HFFc6 (cell line): ENCODE measurements at regions not wholly inside any gene's neighbourhood (a gene's known extent, or its start where the extent isn't known, plus 50 kb on each side); places are given as distances from the start of the nearest gene placed in this dataset.

Source experiments
- DNase-seq: peaks from one replicate; pipeline ENCODE4 v3.0.0-alpha.2; 2018
- H3K27ac Mint-ChIP-seq: 2 replicates; pipeline ENCODE4 v1.8.0; 2020; ENCODE audit warnings: mild to moderate bottlenecking, mixed read lengths
- H3K27me3 Mint-ChIP-seq: 2 replicates; pipeline ENCODE4 v1.8.0; 2021; ENCODE audit warnings: mild to moderate bottlenecking, moderate library complexity, mixed read lengths; ENCODE audit not compliant: insufficient read depth
- H3K36me3 Mint-ChIP-seq: 2 replicates; pipeline ENCODE4 v1.8.0; 2021; ENCODE audit warnings: low read depth, mixed read lengths
- H3K4me1 Mint-ChIP-seq: 2 replicates; pipeline ENCODE4 v1.8.0; 2020; ENCODE audit warnings: low read depth, mixed read lengths
- H3K4me3 Mint-ChIP-seq: 2 replicates; pipeline ENCODE4 v1.8.0; 2020; ENCODE audit warnings: mild to moderate bottlenecking, moderate library complexity, mixed read lengths
- H3K9me3 Mint-ChIP-seq: 2 replicates; pipeline ENCODE4 v1.8.0; 2020; ENCODE audit warnings: mild to moderate bottlenecking, mixed read lengths
- TF ChIP-seq, protein P1 (sequence below): fragments of 200-600 bp; sonication (generic); IDR thresholded peaks from 2 replicates; pipeline ENCODE4 v1.5.0; 2021; ENCODE audit warnings: antibody characterized with exemption, mild to moderate bottlenecking

GRCh38 chr7:116316838-116317628 is 106.7 kb downstream of the TES start:
- peaks cover 23% of the 10 kb centered on the region for H3K36me3 Mint-ChIP-seq
- peak; percentile 99 for DNase-seq
- peak overlapping the region; percentile 97 for H3K27ac Mint-ChIP-seq
- H3K27me3 Mint-ChIP-seq, result no peaks in the 10 kb centered on the region; the same call in 1 of the 2 replicates
- H3K4me3 Mint-ChIP-seq, result peak overlapping the region; percentile 87
- TF ChIP-seq, protein P1, sequence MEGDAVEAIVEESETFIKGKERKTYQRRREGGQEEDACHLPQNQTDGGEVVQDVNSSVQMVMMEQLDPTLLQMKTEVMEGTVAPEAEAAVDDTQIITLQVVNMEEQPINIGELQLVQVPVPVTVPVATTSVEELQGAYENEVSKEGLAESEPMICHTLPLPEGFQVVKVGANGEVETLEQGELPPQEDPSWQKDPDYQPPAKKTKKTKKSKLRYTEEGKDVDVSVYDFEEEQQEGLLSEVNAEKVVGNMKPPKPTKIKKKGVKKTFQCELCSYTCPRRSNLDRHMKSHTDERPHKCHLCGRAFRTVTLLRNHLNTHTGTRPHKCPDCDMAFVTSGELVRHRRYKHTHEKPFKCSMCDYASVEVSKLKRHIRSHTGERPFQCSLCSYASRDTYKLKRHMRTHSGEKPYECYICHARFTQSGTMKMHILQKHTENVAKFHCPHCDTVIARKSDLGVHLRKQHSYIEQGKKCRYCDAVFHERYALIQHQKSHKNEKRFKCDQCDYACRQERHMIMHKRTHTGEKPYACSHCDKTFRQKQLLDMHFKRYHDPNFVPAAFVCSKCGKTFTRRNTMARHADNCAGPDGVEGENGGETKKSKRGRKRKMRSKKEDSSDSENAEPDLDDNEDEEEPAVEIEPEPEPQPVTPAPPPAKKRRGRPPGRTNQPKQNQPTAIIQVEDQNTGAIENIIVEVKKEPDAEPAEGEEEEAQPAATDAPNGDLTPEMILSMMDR, result no peak
- H3K4me1 Mint-ChIP-seq, result peaks cover 72% of the 10 kb centered on the region
- no peaks in the 10 kb centered on the region for H3K9me3 Mint-ChIP-seq

DNA sequence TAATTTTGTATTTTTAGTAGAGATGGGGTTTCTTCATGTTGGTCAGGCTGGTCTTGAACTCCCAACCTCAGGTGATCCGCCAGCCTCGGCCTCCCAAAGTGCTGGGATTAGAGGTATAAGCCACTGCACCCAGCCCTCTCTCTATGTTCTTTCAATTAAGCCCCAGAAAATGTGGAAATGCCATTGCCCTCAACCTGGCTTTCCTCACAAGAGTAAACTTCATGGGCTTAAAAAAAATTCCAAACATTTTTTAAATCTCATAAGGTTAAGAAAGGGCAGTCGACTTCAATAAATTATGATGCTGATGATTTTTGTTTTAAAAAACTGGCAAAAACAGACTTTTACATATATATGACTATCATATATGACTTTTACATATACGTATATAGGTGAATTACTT is 107.6 kb downstream of the TES start:
- Mint-ChIP-seq H3K27ac (peak overlapping the region; percentile 97), H3K4me1 (peaks cover 76% of the 10 kb centered on the region), H3K36me3 (peaks cover 28% of the 10 kb centered on the region), H3K4me3 (no peak overlapping the region; the same call in 1 of the 2 replicates), H3K27me3 (no peaks in the 10 kb centered on the region; the same call in 1 of the 2 replicates), H3K9me3 (no peaks in the 10 kb centered on the region)
- no peak for DNase-seq
- TF ChIP-seq, protein P1, result no peak

GRCh38 chr7:116322541-116322940 is 112.2 kb downstream of the TES start:
- Mint-ChIP-seq H3K36me3 (peaks cover 41% of the 10 kb centered on the region), H3K4me1 (peaks cover 82% of the 10 kb centered on the region), H3K27me3 (no peaks in the 10 kb centered on the region), H3K27ac (peak overlapping the region; percentile 69), H3K9me3 (no peaks in the 10 kb centered on the region), H3K4me3 (peak overlapping the region; percentile 54; the same call in 1 of the 2 replicates)
- TF ChIP-seq, protein P1, result no peak
- DNase-seq, result no peak

DNA sequence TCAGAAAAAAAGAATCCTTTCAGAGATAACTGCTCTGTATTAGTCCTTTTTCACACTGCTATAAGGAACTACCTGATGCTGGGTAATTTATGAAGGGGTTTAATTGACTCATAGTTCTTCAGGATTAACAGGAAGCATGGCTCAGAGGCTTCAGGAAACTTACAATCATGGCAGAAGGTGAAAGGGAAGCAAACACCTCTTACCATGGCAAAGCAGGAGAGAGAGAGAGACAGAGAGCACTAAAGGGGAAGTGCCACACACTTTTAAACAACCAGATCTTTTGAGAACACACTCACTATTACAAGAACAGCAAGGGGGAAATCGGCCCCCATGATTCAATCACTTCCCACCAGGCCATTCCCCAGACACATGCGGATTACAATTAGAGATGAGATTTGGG is 114.2 kb downstream of the TES start:
- TF ChIP-seq, protein P1, result no peak
- Mint-ChIP-seq H3K36me3 (peaks cover 31% of the 10 kb centered on the region), H3K27ac (peak overlapping the region; percentile 31), H3K9me3 (no peaks in the 10 kb centered on the region), H3K27me3 (no peaks in the 10 kb centered on the region), H3K4me3 (no peak overlapping the region), H3K4me1 (peaks cover 86% of the 10 kb centered on the region)
- DNase-seq, result no peak

DNA sequence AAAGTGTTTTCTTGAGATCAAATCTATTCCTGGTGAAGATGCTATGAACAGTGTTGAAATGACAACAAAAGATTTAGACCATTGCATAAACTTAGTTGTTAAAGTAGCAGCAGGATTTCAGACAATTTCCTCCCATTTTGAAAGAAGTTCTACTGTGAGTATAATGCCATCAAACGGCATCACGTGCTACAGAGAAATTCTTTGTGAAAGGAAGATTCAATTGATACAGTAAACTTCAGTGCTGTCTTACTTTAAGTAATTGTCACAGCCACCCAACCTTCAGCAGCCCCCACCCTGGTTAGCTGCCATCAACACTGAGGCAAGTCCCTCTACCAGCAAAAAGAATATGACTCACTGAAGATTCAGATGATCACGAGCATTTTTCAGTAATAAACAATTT is 115.2 kb downstream of the TES start:
- peak overlapping the region; percentile 31 for H3K27ac Mint-ChIP-seq

More for the DNA sequence above, 115.2 kb downstream of the TES start:
- Mint-ChIP-seq H3K27me3 (no peaks in the 10 kb centered on the region; the same call in 1 of the 2 replicates), H3K4me3 (no peak overlapping the region), H3K9me3 (no peaks in the 10 kb centered on the region), H3K4me1 (peaks cover 93% of the 10 kb centered on the region), H3K36me3 (peaks cover 28% of the 10 kb centered on the region)
- TF ChIP-seq, protein P1, result no peak
- no peak for DNase-seq
